AG09309 (cell line): ENCODE measurements at regions not wholly inside any gene's neighbourhood (a gene's known extent, or its start where the extent isn't known, plus 50 kb on each side); places are given as distances from the start of the nearest gene placed in this dataset.

ENCODE experiments used
- DNase-seq: peaks from one replicate; pipeline ENCODE4 v3.0.0-alpha.2; 2010; ENCODE audit warnings: low read depth
- H3K4me3 ChIP-seq: 2 replicates; pipeline ENCODE4 v1.5.1; 2011; ENCODE audit warnings: mild to moderate bottlenecking, low read depth, low read length, moderate library complexity; ENCODE audit not compliant: control insufficient read depth
- CTCF ChIP-seq: IDR thresholded peaks from 2 replicates; pipeline ENCODE4 v1.5.1; 2011; ENCODE audit warnings: mild to moderate bottlenecking, low read depth, low read length, inconsistent platforms; ENCODE audit not compliant: insufficient read depth, control insufficient read depth; ENCODE audit errors: missing control alignments

- DNase-seq: no peak
- no peak for TF ChIP-seq CTCF
- no peak overlapping the region for H3K4me3 ChIP-seq
Observed at GRCh38 chr20:58094698-58095097, 133.8 kb downstream of the ANKRD60 start.

GRCh38 chr20:58094160-58094559 is 134.3 kb downstream of the ANKRD60 start:
- no peak for DNase-seq
- TF ChIP-seq CTCF: no peak
- no peak overlapping the region for H3K4me3 ChIP-seq

GRCh38 chr20:58092871-58093270 is 135.6 kb downstream of the ANKRD60 start:
- no peak for DNase-seq
- H3K4me3 ChIP-seq: no peak overlapping the region
- no peak for TF ChIP-seq CTCF

- TF ChIP-seq CTCF: no peak
- no peak for DNase-seq
- H3K4me3 ChIP-seq: no peak overlapping the region
Observed at GRCh38 chr20:58092353-58092752, 136.1 kb downstream of the ANKRD60 start.

- no peak for DNase-seq
- no peak for TF ChIP-seq CTCF
Observed at GRCh38 chr20:58091810-58092209, 136.6 kb downstream of the ANKRD60 start.

GRCh38 chr20:58090161-58090560 is 138.3 kb downstream of the ANKRD60 start:
- no peak overlapping the region for H3K4me3 ChIP-seq
- TF ChIP-seq CTCF: no peak
- DNase-seq: no peak

More at GRCh38 chr20:58091810-58092209, 136.6 kb downstream of the ANKRD60 start:
- no peak overlapping the region for H3K4me3 ChIP-seq

GRCh38 chr20:58088625-58089024 is 139.8 kb downstream of the ANKRD60 start:
- no peak overlapping the region for H3K4me3 ChIP-seq
- no peak for TF ChIP-seq CTCF
- no peak for DNase-seq
